RPMI8226 (cell line): ENCODE measurements at regions not wholly inside any gene's neighbourhood (a gene's known extent, or its start where the extent isn't known, plus 50 kb on each side); places are given as distances from the start of the nearest gene placed in this dataset.

Experiments used
- DNase-seq: peaks from one replicate; pipeline ENCODE4 v3.0.0-alpha.2; 2015

- no peak for DNase-seq
These were observed 268.5 kb downstream of the WNT5A start for GRCh38 chr3:55218577-55218976.

GRCh38 chr3:55207744-55208143, 279.4 kb downstream of the WNT5A start:
- no peak for DNase-seq

GRCh38 chr3:55205990-55206389, 278.1 kb upstream of the LRTM1 start:
- no peak for DNase-seq

GRCh38 chr3:55204417-55204816, 276.6 kb upstream of the LRTM1 start:
- no peak for DNase-seq

- DNase-seq: no peak
These were observed 275.7 kb upstream of the LRTM1 start for GRCh38 chr3:55203546-55203945.

- no peak for DNase-seq
These were observed 275.1 kb upstream of the LRTM1 start for GRCh38 chr3:55203006-55203405.

- no peak for DNase-seq
These were observed 274.5 kb upstream of the LRTM1 start for GRCh38 chr3:55202326-55202725.

GRCh38 chr3:55201779-55202178, 273.9 kb upstream of the LRTM1 start:
- DNase-seq: no peak

GRCh38 chr3:55200906-55201305, 273.0 kb upstream of the LRTM1 start:
- no peak for DNase-seq

- DNase-seq: no peak
These were observed 270.7 kb upstream of the LRTM1 start for GRCh38 chr3:55198554-55198953.

GRCh38 chr3:55197021-55197420, 269.2 kb upstream of the LRTM1 start:
- DNase-seq: no peak

- DNase-seq: no peak
These were observed 268.6 kb upstream of the LRTM1 start for GRCh38 chr3:55196495-55196894.

- no peak for DNase-seq
These were observed 266.5 kb upstream of the LRTM1 start for GRCh38 chr3:55194376-55194775.

- no peak for DNase-seq
These were observed 264.3 kb upstream of the LRTM1 start for GRCh38 chr3:55191911-55192775.

- DNase-seq: no peak
These were observed 262.5 kb upstream of the LRTM1 start for GRCh38 chr3:55190331-55190730.

GRCh38 chr3:55189359-55189801, 261.5 kb upstream of the LRTM1 start:
- DNase-seq: no peak

- DNase-seq: no peak
These were observed 257.5 kb upstream of the LRTM1 start for GRCh38 chr3:55185380-55185779.

- no peak for DNase-seq
These were observed 255.3 kb upstream of the LRTM1 start for GRCh38 chr3:55183201-55183600.

- peak; percentile 59 for DNase-seq
These were observed 253.2 kb upstream of the LRTM1 start for GRCh38 chr3:55180936-55181535.

- DNase-seq: no peak
These were observed 252.3 kb upstream of the LRTM1 start for GRCh38 chr3:55180161-55180560.

GRCh38 chr3:55178336-55178735, 250.5 kb upstream of the LRTM1 start:
- no peak for DNase-seq

- DNase-seq: no peak
These were observed 249.9 kb upstream of the LRTM1 start for GRCh38 chr3:55177749-55178148.

- DNase-seq: no peak
These were observed 247.6 kb upstream of the LRTM1 start for GRCh38 chr3:55175423-55175822.

GRCh38 chr3:55174747-55175146, 246.9 kb upstream of the LRTM1 start:
- no peak for DNase-seq

- DNase-seq: no peak
These were observed 245.6 kb upstream of the LRTM1 start for GRCh38 chr3:55173504-55173903.
